AG09319 (cell line): ENCODE measurements at regions not wholly inside any gene's neighbourhood (a gene's known extent, or its start where the extent isn't known, plus 50 kb on each side); places are given as distances from the start of the nearest gene placed in this dataset.

Source experiments
- DNase-seq: peaks from one replicate; pipeline ENCODE4 v3.0.0-alpha.2; 2010; ENCODE audit warnings: low read depth; ENCODE audit errors: extremely low read depth
- CTCF ChIP-seq: IDR thresholded peaks from 2 replicates; pipeline ENCODE4 v1.5.1; 2011; ENCODE audit warnings: low read depth, mild to moderate bottlenecking, inconsistent platforms, low read length, moderate library complexity

- TF ChIP-seq CTCF = no peak
- DNase-seq = no peak
These were observed 163.6 kb upstream of the TARS1 start for GRCh38 chr5:33277061-33277650.

GRCh38 chr5:33281431-33281843, 159.3 kb upstream of the TARS1 start:
- DNase-seq = no peak

GRCh38 chr5:33282157-33282556, 158.6 kb upstream of the TARS1 start:
- no peak for TF ChIP-seq CTCF
- no peak for DNase-seq

More at GRCh38 chr5:33281431-33281843, 159.3 kb upstream of the TARS1 start:
- no peak for TF ChIP-seq CTCF

GRCh38 chr5:33282696-33283095, 158.1 kb upstream of the TARS1 start:
- DNase-seq = no peak
- no peak for TF ChIP-seq CTCF

- no peak for DNase-seq
- no peak for TF ChIP-seq CTCF
These were observed 157.5 kb upstream of the TARS1 start for GRCh38 chr5:33283243-33283642.

GRCh38 chr5:33284681-33285080, 156.1 kb upstream of the TARS1 start:
- no peak for DNase-seq
- TF ChIP-seq CTCF = no peak

GRCh38 chr5:33287242-33287641, 153.5 kb upstream of the TARS1 start:
- TF ChIP-seq CTCF = no peak
- no peak for DNase-seq
